ENCODE measurements at regions not wholly inside any gene's neighbourhood (a gene's known extent, or its start where the extent isn't known, plus 50 kb on each side); places are given as distances from the start of the nearest gene placed in this dataset.
"Not testable (repeated sequence)": the region's sequence is repeated elsewhere in the genome, so short reads cannot be mapped to it uniquely, and the experiment has no call there.

- Mint-ChIP-seq H3K4me1 (ENCODE audit: unreplicated experiment) (peaks cover 8% of the 10 kb centered on the region), H3K36me3 (no peaks in the 10 kb centered on the region), H3K4me3 (no peak overlapping the region), H3K27ac (no peak overlapping the region), H3K27me3 (no peaks in the 10 kb centered on the region), H3K9me3 (no peaks in the 10 kb centered on the region)
- TF ChIP-seq, protein P1, sequence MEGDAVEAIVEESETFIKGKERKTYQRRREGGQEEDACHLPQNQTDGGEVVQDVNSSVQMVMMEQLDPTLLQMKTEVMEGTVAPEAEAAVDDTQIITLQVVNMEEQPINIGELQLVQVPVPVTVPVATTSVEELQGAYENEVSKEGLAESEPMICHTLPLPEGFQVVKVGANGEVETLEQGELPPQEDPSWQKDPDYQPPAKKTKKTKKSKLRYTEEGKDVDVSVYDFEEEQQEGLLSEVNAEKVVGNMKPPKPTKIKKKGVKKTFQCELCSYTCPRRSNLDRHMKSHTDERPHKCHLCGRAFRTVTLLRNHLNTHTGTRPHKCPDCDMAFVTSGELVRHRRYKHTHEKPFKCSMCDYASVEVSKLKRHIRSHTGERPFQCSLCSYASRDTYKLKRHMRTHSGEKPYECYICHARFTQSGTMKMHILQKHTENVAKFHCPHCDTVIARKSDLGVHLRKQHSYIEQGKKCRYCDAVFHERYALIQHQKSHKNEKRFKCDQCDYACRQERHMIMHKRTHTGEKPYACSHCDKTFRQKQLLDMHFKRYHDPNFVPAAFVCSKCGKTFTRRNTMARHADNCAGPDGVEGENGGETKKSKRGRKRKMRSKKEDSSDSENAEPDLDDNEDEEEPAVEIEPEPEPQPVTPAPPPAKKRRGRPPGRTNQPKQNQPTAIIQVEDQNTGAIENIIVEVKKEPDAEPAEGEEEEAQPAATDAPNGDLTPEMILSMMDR (conservative IDR thresholded peaks at IDR 0.05), result no peak
- no peak for DNase-seq (ENCODE audit: extremely low spot score, unreplicated experiment)
Measured at GRCh38 chr4:16417198-16417597, 190.9 kb upstream of the TAPT1 start.

- Mint-ChIP-seq H3K4me1 (ENCODE audit: unreplicated experiment) (peaks cover 8% of the 10 kb centered on the region), H3K4me3 (no peak overlapping the region), H3K27me3 (no peaks in the 10 kb centered on the region), H3K9me3 (no peaks in the 10 kb centered on the region), H3K36me3 (no peaks in the 10 kb centered on the region), H3K27ac (no peak overlapping the region)
- no peak for DNase-seq (ENCODE audit: extremely low spot score, unreplicated experiment)
- TF ChIP-seq, protein P1 (conservative IDR thresholded peaks at IDR 0.05), result no peak
Measured at GRCh38 chr4:16416601-16417000, 190.3 kb upstream of the TAPT1 start.

DNA sequence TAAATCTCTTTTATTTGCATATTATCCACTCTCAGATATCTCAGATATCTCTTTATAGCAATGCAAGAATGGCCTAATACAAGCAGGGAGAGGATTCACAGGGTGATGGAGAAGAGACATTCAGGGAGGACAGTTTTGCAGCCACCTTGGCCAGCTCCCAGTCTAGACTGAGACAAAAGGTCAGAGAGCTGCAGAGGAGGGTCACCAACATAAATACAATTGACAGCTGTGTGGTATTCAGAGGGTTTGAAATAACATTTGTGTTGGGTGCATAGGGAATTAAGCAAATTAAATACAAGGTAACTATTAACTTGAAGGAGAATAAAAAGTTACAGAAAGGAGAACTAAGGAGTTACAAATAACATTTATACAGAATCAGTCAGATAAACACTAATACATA is 189.5 kb upstream of the TAPT1 start:
- Mint-ChIP-seq H3K4me3 (no peak overlapping the region), H3K27ac (no peak overlapping the region), H3K36me3 (no peaks in the 10 kb centered on the region), H3K9me3 (no peaks in the 10 kb centered on the region), H3K4me1 (ENCODE audit: unreplicated experiment) (peaks cover 8% of the 10 kb centered on the region), H3K27me3 (no peaks in the 10 kb centered on the region)
- no peak for DNase-seq (ENCODE audit: extremely low spot score, unreplicated experiment)
- TF ChIP-seq, protein P1 (conservative IDR thresholded peaks at IDR 0.05), result no peak

GRCh38 chr4:16413814-16414555 is 187.7 kb upstream of the TAPT1 start:
- Mint-ChIP-seq H3K9me3 (no peaks in the 10 kb centered on the region), H3K4me3 (no peak overlapping the region), H3K4me1 (ENCODE audit: unreplicated experiment) (peaks cover 8% of the 10 kb centered on the region), H3K36me3 (no peaks in the 10 kb centered on the region), H3K27ac (no peak overlapping the region), H3K27me3 (no peaks in the 10 kb centered on the region)
- DNase-seq (ENCODE audit: extremely low spot score, unreplicated experiment), result no peak
- TF ChIP-seq, protein P1 (conservative IDR thresholded peaks at IDR 0.05), result no peak

- H3K27me3 Mint-ChIP-seq, result no peaks in the 10 kb centered on the region
- no peaks in the 10 kb centered on the region for H3K36me3 Mint-ChIP-seq
- no peaks in the 10 kb centered on the region for H3K9me3 Mint-ChIP-seq
- no peak overlapping the region for H3K27ac Mint-ChIP-seq
- H3K4me3 Mint-ChIP-seq, result no peak overlapping the region
- TF ChIP-seq, protein P1 (conservative IDR thresholded peaks at IDR 0.05), result no peak
- no peak for DNase-seq (ENCODE audit: extremely low spot score, unreplicated experiment)
- H3K4me1 Mint-ChIP-seq (ENCODE audit: unreplicated experiment), result peaks cover 8% of the 10 kb centered on the region
Measured at GRCh38 chr4:16411501-16412085, 185.3 kb upstream of the TAPT1 start.

DNA sequence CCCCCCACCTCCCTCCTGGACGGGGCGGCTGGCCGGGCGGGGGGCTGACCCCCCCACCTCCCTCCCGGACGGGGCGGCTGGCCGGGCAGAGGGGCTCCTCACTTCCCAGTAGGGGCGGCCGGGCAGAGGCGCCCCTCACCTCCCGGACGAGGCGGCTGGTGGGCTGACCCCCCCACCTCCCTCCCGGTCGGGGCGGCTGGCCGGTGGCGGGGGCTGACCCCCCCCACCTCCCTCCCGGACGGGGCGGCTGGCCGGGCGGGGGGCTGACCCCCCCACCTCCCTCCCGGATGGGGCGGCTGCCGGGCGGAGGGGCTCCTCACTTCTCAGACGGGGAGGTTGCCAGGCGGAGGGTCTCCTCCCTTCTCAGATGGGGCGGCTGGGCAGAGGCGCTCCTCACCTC is 166.9 kb upstream of the TAPT1 start:
- not testable (repeated sequence) for H3K4me1 Mint-ChIP-seq (ENCODE audit: unreplicated experiment); H3K4me3 Mint-ChIP-seq; H3K27ac Mint-ChIP-seq; DNase-seq (ENCODE audit: extremely low spot score, unreplicated experiment); H3K9me3 Mint-ChIP-seq; H3K27me3 Mint-ChIP-seq; H3K36me3 Mint-ChIP-seq
